PC-9 (cell line): ENCODE measurements at regions not wholly inside any gene's neighbourhood (a gene's known extent, or its start where the extent isn't known, plus 50 kb on each side); places are given as distances from the start of the nearest gene placed in this dataset.
"Not testable (repeated sequence)": the region's sequence is repeated elsewhere in the genome, so short reads cannot be mapped to it uniquely, and the experiment has no call there.

Experiments used
- BruUV-seq: library from RNA; stranded (reverse); fragments of 400-500 nt; replicated peaks from 2 replicates; lab custom pipeline; 2021; lab: Mats Ljungman, UMichigan
- CTCF ChIA-PET: fragments of 300-600 bp; sonication (Branson Sonifier 250); formaldehyde crosslinking; loops from one replicate; lab custom pipeline; 2022; ENCODE audit warnings: antibody characterized with exemption; lab: Charles Lee
- POLR2A ChIA-PET: fragments of 300-600 bp; sonication (Branson Sonifier 250); formaldehyde crosslinking; loops from one replicate; lab custom pipeline; 2022; ENCODE audit warnings: antibody characterized with exemption; ENCODE audit not compliant: unreplicated experiment; lab: Charles Lee
- DNase-seq, 2 experiments: peaks; one replicate each; pipeline versions ENCODE4 v3.0.0 to v3.0.0-alpha.2; 2015 to 2022; ENCODE audit warnings: mixed read lengths in 1 of 2
- H2AFZ ChIP-seq: fragments of 200-600 bp; sonication (generic); 2 replicates; pipeline ENCODE4 v1.8.1; 2017; ENCODE audit warnings: antibody characterized with exemption
- H3F3A ChIP-seq: fragments of 200-600 bp; sonication (generic); 2 replicates; pipeline ENCODE4 v1.8.1; 2017; ENCODE audit warnings: antibody characterized with exemption, mild to moderate bottlenecking, low read depth; ENCODE audit not compliant: insufficient read depth
- H3K27ac ChIP-seq: fragments of 200-600 bp; sonication (generic); 2 replicates; pipeline ENCODE4 v1.6.1; 2016; ENCODE audit warnings: mixed run types
- H3K27me3 ChIP-seq: fragments of 200-600 bp; sonication (generic); 2 replicates; pipeline ENCODE4 v1.6.1; 2016; ENCODE audit warnings: low read depth, mixed run types; ENCODE audit not compliant: insufficient read depth
- H3K36me3 ChIP-seq: fragments of 200-600 bp; sonication (generic); 2 replicates; pipeline ENCODE4 v1.6.1; 2016; ENCODE audit warnings: low read depth, mixed run types
- H3K4me1 ChIP-seq: fragments of 200-600 bp; sonication (generic); replicated peaks from 2 replicates; pipeline ENCODE4 v1.6.1; 2016; ENCODE audit warnings: mixed run types; ENCODE audit not compliant: insufficient read depth
- H3K4me2 ChIP-seq: fragments of 200-600 bp; sonication (generic); 2 replicates; pipeline ENCODE4 v1.6.1; 2017; ENCODE audit warnings: mixed run types
- H3K4me3 ChIP-seq: fragments of 200-600 bp; sonication (generic); 2 replicates; pipeline ENCODE4 v1.6.1; 2016; ENCODE audit warnings: mixed run types
- H3K79me2 ChIP-seq: fragments of 200-600 bp; sonication (generic); 2 replicates; pipeline ENCODE4 v1.6.1; 2017; ENCODE audit warnings: low read depth, mixed run types
- H3K9me2 ChIP-seq: fragments of 200-600 bp; sonication (generic); 2 replicates; pipeline ENCODE4 v1.8.1; 2017; ENCODE audit warnings: mild to moderate bottlenecking; ENCODE audit not compliant: insufficient read depth
- H3K9me3 ChIP-seq: fragments of 200-600 bp; sonication (generic); 2 replicates; pipeline ENCODE4 v1.8.1; 2016; ENCODE audit warnings: low read depth; ENCODE audit not compliant: insufficient read depth
- H4K20me1 ChIP-seq: fragments of 200-600 bp; sonication (generic); 2 replicates; pipeline ENCODE4 v1.8.1; 2017; ENCODE audit not compliant: insufficient read depth
- EZH2 ChIP-seq: fragments of 200-600 bp; sonication (generic); IDR thresholded peaks from 2 replicates; pipeline ENCODE4 v1.8.0; 2017; ENCODE audit warnings: antibody characterized with exemption, low read depth
- intact Hi-C: fragments of 100-400 bp; cut with micrococcal nuclease; formaldehyde crosslinking; loops from one replicate; pipeline ENCODE4 v1.10.0; 2022; ENCODE audit not compliant: unreplicated experiment
- TF ChIP-seq, protein P1 (sequence below): fragments of 200-600 bp; sonication (generic); conservative IDR thresholded peaks from 2 replicates; pipeline ENCODE4 v1.6.1; 2017; ENCODE audit warnings: mixed run types, antibody characterized with exemption, mild to moderate bottlenecking, moderate library complexity

DNA sequence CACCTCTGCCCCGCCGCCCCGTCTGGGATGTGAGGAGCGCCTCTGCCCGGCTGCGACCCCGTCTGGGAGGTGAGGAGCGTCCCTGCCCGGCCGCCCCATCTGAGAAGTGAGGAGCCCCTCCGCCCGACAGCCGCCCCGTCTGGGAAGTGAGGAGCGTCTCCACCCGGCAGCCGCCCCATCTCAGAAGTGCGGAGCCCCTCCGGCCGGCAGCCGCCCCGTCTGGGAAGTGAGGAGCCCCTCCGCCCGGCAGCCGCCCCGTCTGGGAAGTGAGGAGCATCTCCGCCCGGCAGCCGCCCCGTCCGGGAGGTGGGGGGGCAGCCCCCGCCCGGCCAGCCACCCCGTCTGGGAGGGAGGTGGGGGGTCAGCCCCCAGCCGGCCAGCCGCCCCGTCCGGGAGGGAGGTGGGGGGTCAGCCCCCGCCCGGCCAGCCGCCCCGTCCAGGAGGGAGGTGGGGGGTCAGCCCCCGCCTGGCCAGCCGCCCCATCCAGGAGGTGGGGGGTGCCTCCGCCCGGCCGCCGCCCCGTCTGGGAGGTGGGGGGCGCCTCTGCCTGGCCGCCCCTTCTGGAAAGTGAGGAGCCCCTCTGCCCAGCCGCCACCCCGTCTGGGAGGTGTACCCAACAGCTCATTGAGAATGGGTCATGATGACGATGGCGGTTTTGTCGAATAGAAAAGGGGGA, 121.3 kb upstream of the DCAF12L1 start:
- H3K27me3 ChIP-seq, H3K27ac ChIP-seq, POLR2A ChIA-PET, DNase-seq, H3K79me2 ChIP-seq, intact Hi-C loops, H4K20me1 ChIP-seq, H3K36me3 ChIP-seq, H3K4me1 ChIP-seq, H3K9me2 ChIP-seq, BruUV-seq, H3K9me3 ChIP-seq, H3K4me2 ChIP-seq, H3K4me3 ChIP-seq, CTCF ChIA-PET, H2AFZ ChIP-seq, H3F3A ChIP-seq: not testable (repeated sequence)

DNA sequence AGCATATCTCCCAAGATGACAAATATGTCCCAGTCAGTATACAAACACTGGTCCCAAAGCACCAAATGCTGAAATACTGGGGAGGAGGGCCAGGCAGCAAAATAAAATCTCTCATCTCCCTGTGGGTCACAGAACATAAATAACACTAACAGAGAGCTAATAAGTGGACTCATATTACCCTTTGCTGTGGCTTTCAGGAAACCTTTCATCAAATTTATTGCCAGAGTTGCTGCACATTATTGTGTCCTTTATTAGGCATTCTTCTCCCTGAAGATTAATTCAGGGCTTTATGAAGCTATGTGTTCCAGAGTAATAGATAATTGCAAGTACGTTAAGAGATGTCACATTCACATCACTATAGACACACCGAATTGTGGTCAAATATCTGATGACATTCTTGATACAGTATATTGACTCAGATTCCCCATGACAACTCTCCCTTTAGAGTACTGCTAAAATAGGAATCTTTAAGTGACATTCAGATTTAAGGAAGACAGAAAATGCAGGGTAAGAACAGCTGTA, 124.1 kb upstream of the PRR32 start:
- no peak for TF ChIP-seq EZH2
- TF ChIP-seq, protein P1, sequence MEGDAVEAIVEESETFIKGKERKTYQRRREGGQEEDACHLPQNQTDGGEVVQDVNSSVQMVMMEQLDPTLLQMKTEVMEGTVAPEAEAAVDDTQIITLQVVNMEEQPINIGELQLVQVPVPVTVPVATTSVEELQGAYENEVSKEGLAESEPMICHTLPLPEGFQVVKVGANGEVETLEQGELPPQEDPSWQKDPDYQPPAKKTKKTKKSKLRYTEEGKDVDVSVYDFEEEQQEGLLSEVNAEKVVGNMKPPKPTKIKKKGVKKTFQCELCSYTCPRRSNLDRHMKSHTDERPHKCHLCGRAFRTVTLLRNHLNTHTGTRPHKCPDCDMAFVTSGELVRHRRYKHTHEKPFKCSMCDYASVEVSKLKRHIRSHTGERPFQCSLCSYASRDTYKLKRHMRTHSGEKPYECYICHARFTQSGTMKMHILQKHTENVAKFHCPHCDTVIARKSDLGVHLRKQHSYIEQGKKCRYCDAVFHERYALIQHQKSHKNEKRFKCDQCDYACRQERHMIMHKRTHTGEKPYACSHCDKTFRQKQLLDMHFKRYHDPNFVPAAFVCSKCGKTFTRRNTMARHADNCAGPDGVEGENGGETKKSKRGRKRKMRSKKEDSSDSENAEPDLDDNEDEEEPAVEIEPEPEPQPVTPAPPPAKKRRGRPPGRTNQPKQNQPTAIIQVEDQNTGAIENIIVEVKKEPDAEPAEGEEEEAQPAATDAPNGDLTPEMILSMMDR: no peak
- Histone ChIP-seq H2AFZ (no peak overlapping the region), H3K4me3 (no peak overlapping the region), H3K9me3 (no peaks in the 10 kb centered on the region), H3K27me3 (no peaks in the 10 kb centered on the region), H3K79me2 (no peaks in the 10 kb centered on the region), H3K4me1 (no peaks in the 10 kb centered on the region), H4K20me1 (no peaks in the 10 kb centered on the region), H3K27ac (no peak overlapping the region), H3K9me2 (no peaks in the 10 kb centered on the region), H3F3A (no peaks in the 10 kb centered on the region), H3K4me2 (no peak overlapping the region), H3K36me3 (no peaks in the 10 kb centered on the region)
- DNase-seq: no peak
- ChIA-PET POLR2A (no interaction called here), CTCF (no interaction called here)
- BruUV-seq: no TSS peak
- intact Hi-C loops: no loop called here

DNA sequence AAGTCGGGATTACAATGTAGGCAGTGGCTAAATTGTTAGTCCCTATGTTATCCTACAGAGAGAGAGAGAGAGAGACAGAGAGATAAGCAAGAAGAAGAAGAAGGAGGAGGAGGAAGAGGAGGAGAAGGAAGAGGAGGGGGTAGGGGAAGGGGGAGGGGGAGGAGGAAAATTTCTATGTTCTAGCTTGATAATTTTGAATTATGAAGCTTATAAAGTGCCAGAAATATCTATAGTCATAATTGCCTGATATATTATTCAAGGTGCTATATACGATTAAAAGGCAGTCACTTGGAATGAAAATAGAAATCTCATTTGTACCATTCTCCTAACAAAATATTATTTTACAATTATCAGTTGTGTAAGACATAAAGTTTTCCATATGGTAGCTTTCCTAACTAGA, 122.4 kb upstream of the PRR32 start:
- no peak overlapping the region for H2AFZ ChIP-seq
- H3K36me3 ChIP-seq: no peaks in the 10 kb centered on the region
- no TSS peak for BruUV-seq
- H3K9me3 ChIP-seq: no peaks in the 10 kb centered on the region
- no peaks in the 10 kb centered on the region for H3K27me3 ChIP-seq
- H3K4me1 ChIP-seq: no peaks in the 10 kb centered on the region
- H3K9me2 ChIP-seq: no peaks in the 10 kb centered on the region
- no peaks in the 10 kb centered on the region for H3F3A ChIP-seq
- no peak overlapping the region for H3K4me2 ChIP-seq
- no peak for TF ChIP-seq EZH2
- TF ChIP-seq, protein P1: no peak
- no peaks in the 10 kb centered on the region for H4K20me1 ChIP-seq
- H3K27ac ChIP-seq: no peak overlapping the region
- ChIA-PET POLR2A (no interaction called here), CTCF (no interaction called here)
- H3K79me2 ChIP-seq: no peaks in the 10 kb centered on the region
- intact Hi-C loops: no loop called here
- no peak for DNase-seq
- H3K4me3 ChIP-seq: no peak overlapping the region

DNA sequence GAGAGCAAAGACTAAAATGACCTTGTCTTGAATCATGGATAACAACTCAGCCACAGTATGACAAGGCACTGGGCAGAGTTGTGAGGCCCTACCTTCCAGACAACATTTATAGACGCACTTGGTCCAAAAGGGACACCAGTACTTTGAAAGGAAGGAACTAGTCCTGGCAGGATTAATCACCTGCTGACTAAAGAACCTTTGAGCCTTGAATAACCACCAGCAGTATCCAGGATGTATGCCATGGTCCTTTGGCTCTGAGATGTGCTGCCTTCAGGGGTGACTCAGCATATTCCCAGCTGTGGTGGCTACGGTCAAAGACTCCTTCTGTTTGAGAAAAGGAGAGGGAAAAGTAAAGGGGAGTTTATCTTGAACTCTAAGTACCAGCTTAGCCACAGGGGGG, 118.1 kb upstream of the PRR32 start:
- Histone ChIP-seq H3K79me2 (no peaks in the 10 kb centered on the region), H3K4me3 (no peak overlapping the region), H4K20me1 (no peaks in the 10 kb centered on the region), H3K9me2 (no peaks in the 10 kb centered on the region), H3K4me1 (no peaks in the 10 kb centered on the region), H3K36me3 (no peaks in the 10 kb centered on the region), H3K27me3 (no peaks in the 10 kb centered on the region), H3K9me3 (no peaks in the 10 kb centered on the region), H2AFZ (0 out of 2 replicates have a peak overlapping the region, but pooled peaks have one; percentile 0), H3K27ac (no peak overlapping the region), H3K4me2 (no peak overlapping the region), H3F3A (no peaks in the 10 kb centered on the region)
- intact Hi-C loops: no loop called here
- BruUV-seq: no TSS peak
- no peak for TF ChIP-seq EZH2
- TF ChIP-seq, protein P1: no peak
- DNase-seq: no peak
- CTCF ChIA-PET: no interaction called here
- POLR2A ChIA-PET: no interaction called here
